Lower lobe of right lung (tissue), 2 donors: ENCODE measurements at regions not wholly inside any gene's neighbourhood (a gene's known extent, or its start where the extent isn't known, plus 50 kb on each side); places are given as distances from the start of the nearest gene placed in this dataset.

Experiments
- ATAC-seq, 2 donors: fragments of 200-7000 bp; cut with Tn5 transposase; one replicate each; pipeline ENCODE4 v1.9.1; 2020 to 2022; ENCODE audit warnings: mild to moderate bottlenecking in 2 of 2, moderate library complexity in 2 of 2
- DNase-seq: peaks from one replicate; pipeline ENCODE4 v3.0.0-alpha.2; 2020
- H3K27ac ChIP-seq: fragments of 200-600 bp; one replicate; pipeline ENCODE4 v1.8.0; 2022
- H3K27me3 ChIP-seq: fragments of 200-600 bp; one replicate; pipeline ENCODE4 v1.8.0; 2022; ENCODE audit warnings: low read depth
- H3K36me3 ChIP-seq: fragments of 200-600 bp; one replicate; pipeline ENCODE4 v1.8.0; 2022; ENCODE audit warnings: mild to moderate bottlenecking
- H3K4me1 ChIP-seq: fragments of 200-600 bp; one replicate; pipeline ENCODE4 v1.8.0; 2022
- H3K4me3 ChIP-seq: fragments of 200-600 bp; one replicate; pipeline ENCODE4 v1.8.0; 2022; ENCODE audit warnings: mild to moderate bottlenecking
- H3K9me3 ChIP-seq: fragments of 200-600 bp; one replicate; pipeline ENCODE4 v1.8.0; 2022
- intact Hi-C: fragments of 100-400 bp; cut with DNase I; formaldehyde crosslinking; loops from one replicate; pipeline ENCODE4 v1.11.0; 2022
- TF ChIP-seq, protein P1 (sequence below): fragments of 200-600 bp; IDR thresholded peaks from one replicate; pipeline ENCODE4 v1.8.0; 2022; ENCODE audit warnings: antibody characterized with exemption, mild to moderate bottlenecking
- donor health status: DM: no; HTN: yes; CAD: no; lungs with severe emphysema.

DNA sequence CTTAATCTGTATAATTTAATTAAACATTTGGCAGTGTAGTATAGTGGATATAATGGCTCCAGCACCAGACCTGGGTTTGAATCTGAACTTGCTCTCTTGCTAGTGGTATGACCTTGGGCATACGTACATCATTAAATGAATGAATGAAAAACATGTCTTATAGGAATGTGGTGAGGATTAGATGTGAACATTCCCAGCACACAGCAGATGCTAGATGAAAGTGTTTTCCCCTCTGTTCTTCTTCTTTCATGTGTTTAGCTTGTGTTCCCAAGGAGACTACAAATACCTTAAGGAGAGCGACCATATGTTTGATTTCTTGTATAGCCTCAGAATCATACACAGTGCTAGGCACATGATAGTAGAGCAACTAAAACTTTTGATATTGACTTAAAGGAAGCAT is 56.5 kb downstream of the CT47B1 start:
- H3K4me1 ChIP-seq = no peaks in the 10 kb centered on the region
- DNase-seq (no peak), ATAC-seq (no peak)
- intact Hi-C loops = no loop called here
- H3K9me3 ChIP-seq = no peaks in the 10 kb centered on the region
- no peaks in the 10 kb centered on the region for H3K36me3 ChIP-seq
- TF ChIP-seq, protein P1, sequence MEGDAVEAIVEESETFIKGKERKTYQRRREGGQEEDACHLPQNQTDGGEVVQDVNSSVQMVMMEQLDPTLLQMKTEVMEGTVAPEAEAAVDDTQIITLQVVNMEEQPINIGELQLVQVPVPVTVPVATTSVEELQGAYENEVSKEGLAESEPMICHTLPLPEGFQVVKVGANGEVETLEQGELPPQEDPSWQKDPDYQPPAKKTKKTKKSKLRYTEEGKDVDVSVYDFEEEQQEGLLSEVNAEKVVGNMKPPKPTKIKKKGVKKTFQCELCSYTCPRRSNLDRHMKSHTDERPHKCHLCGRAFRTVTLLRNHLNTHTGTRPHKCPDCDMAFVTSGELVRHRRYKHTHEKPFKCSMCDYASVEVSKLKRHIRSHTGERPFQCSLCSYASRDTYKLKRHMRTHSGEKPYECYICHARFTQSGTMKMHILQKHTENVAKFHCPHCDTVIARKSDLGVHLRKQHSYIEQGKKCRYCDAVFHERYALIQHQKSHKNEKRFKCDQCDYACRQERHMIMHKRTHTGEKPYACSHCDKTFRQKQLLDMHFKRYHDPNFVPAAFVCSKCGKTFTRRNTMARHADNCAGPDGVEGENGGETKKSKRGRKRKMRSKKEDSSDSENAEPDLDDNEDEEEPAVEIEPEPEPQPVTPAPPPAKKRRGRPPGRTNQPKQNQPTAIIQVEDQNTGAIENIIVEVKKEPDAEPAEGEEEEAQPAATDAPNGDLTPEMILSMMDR = no peak
- H3K27me3 ChIP-seq = no peaks in the 10 kb centered on the region
- H3K4me3 ChIP-seq = no peak overlapping the region
- H3K27ac ChIP-seq = no peak overlapping the region

DNA sequence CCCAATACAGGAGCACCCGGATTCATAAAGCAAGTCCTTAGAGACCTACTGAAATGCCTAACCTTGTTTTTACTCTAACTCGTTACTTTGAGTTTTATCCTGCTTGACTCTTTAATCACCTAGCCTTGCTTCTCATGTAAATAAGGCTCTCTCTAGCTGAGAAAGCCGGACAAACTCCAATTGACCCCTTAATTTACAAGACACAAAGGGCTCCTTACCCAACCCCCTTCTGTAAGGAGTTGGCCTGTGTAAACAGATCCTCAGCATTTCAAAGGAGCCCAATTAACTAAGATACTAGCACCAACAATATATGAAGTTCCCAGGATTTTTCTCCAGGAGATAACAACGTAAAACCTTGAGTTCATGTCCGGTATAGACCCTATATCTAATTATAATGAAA is 61.7 kb downstream of the CT47B1 start:
- Histone ChIP-seq H3K36me3 (no peaks in the 10 kb centered on the region), H3K4me1 (no peaks in the 10 kb centered on the region), H3K9me3 (no peaks in the 10 kb centered on the region), H3K4me3 (no peak overlapping the region), H3K27me3 (no peaks in the 10 kb centered on the region), H3K27ac (no peak overlapping the region)
- ATAC-seq (no peak), DNase-seq (no peak)
- TF ChIP-seq, protein P1 = no peak
- intact Hi-C loops = no loop called here

DNA sequence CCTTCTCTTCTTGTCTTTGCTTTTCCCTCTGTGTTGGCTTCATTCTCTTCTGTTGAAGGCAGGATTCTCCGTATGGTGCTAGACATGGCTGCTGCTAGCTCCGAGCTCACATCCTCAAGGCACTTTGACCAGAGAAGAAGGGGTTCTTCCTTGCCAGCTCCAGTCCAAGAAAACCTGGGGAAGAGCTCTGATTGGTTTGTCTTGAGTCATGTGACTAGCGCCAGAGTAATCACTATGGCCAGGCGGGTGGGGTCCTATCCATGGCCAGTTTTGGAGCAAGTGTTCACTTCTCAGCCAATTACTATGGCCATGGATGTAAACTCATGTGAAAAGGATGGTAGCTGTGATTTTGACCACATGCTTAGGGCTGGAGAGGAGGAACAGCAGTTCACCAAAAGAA is 74.2 kb downstream of the CT47B1 start:
- Histone ChIP-seq H3K4me3 (no peak overlapping the region), H3K36me3 (no peaks in the 10 kb centered on the region), H3K27me3 (no peaks in the 10 kb centered on the region), H3K4me1 (no peaks in the 10 kb centered on the region), H3K27ac (no peak overlapping the region), H3K9me3 (no peaks in the 10 kb centered on the region)
- DNase-seq (no peak), ATAC-seq (no peak)
- TF ChIP-seq, protein P1 = no peak
- intact Hi-C loops = no loop called here

DNA sequence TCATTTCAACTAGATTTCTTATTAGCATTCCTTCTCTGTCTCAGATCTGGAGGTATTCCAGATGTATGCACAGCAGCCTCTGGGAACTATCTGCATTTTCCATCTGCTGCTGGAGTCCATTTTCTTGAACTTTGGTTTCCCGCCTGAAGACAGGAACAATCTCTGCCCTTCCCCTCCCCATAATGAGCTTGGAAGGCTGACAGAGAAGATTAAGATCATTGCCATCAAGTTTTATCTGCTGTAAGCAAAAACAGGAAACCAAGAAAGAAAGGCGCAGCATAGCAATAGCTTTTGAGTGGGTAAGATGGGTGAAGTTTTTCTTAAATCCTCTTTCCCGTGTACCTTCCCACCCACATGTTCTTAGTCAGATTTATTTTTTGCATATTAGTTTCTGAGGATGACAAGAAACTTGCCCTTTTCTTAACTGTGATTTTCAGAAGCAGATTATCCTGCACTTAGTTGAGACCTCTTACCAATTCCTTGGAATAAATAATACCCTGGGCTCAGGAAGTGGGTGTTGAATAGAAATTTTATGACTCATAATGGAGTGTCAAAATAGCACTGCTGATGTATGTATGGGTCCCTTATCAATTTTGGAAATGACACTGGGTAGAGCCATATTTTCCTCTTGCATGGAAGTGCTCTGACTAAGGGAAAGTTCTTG is 78.3 kb downstream of the CT47B1 start:
- Histone ChIP-seq H3K4me3 (no peak overlapping the region), H3K4me1 (no peaks in the 10 kb centered on the region), H3K36me3 (no peaks in the 10 kb centered on the region), H3K27me3 (no peaks in the 10 kb centered on the region), H3K27ac (no peak overlapping the region), H3K9me3 (no peaks in the 10 kb centered on the region)
- DNase-seq (no peak), ATAC-seq (peak in 1 of 2 donors; percentile 24)
- TF ChIP-seq, protein P1 = no peak
- intact Hi-C loops = no loop called here

DNA sequence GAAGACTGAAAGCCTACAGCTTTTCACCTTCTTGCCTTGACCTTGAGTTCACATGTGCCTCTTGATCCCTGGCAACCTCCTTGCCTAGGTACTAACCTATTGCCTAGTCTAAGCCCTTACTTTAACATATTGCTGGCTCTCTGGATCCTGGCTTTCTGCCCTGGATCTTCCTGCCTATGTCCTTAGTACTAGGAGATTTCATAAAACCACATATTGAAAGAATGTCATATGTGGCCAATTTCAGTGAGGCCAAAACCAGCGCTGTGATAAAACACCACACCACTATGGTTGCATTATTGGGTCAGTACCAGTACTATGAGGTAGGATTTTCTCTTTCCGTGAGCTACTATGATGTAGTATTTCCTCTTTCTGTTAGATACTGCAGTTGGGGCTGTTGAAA is 80.4 kb downstream of the CT47B1 start:
- Histone ChIP-seq H3K9me3 (no peaks in the 10 kb centered on the region), H3K36me3 (no peaks in the 10 kb centered on the region), H3K27me3 (no peaks in the 10 kb centered on the region), H3K4me3 (no peak overlapping the region), H3K27ac (no peak overlapping the region), H3K4me1 (no peaks in the 10 kb centered on the region)
- intact Hi-C loops = no loop called here
- TF ChIP-seq, protein P1 = no peak
- ATAC-seq (no peak), DNase-seq (no peak)
